ENCODE measurements at regions not wholly inside any gene's neighbourhood (a gene's known extent, or its start where the extent isn't known, plus 50 kb on each side); places are given as distances from the start of the nearest gene placed in this dataset.
A peak's percentile ranks its signal among the peaks of the same experiment; 100 is the strongest.

DNA sequence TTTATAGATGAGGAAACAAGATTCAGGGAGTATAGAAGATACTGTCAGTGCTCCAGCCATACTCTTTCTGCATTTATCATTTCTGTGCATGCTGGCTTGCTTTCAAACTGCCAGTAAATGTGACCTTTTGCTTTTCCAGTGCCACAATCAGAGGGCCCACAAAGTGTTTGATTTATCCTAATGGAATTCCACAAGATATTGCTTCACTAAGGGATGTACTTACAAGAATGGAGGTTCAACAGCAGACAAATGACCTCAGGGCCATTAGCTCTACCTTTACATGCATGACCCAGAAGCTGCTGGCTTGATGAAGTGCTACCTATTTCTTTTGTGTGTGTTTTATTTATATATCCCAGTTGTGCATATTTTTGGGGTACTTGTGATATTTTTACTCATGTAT is 171.5 kb upstream of the GRIK2 start:
- ChIA-PET CTCF (no interaction called here), POLR2A (no interaction called here)
- H3K4me1 Mint-ChIP-seq (ENCODE audit: insufficient read depth, unreplicated experiment) = no peaks in the 10 kb centered on the region
- no peak for DNase-seq (ENCODE audit: unreplicated experiment)
- TF ChIP-seq, protein P1, sequence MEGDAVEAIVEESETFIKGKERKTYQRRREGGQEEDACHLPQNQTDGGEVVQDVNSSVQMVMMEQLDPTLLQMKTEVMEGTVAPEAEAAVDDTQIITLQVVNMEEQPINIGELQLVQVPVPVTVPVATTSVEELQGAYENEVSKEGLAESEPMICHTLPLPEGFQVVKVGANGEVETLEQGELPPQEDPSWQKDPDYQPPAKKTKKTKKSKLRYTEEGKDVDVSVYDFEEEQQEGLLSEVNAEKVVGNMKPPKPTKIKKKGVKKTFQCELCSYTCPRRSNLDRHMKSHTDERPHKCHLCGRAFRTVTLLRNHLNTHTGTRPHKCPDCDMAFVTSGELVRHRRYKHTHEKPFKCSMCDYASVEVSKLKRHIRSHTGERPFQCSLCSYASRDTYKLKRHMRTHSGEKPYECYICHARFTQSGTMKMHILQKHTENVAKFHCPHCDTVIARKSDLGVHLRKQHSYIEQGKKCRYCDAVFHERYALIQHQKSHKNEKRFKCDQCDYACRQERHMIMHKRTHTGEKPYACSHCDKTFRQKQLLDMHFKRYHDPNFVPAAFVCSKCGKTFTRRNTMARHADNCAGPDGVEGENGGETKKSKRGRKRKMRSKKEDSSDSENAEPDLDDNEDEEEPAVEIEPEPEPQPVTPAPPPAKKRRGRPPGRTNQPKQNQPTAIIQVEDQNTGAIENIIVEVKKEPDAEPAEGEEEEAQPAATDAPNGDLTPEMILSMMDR (IDR thresholded peaks at IDR 0.05; ENCODE audit: unreplicated experiment) = no peak
- no TSS peak for BruUV-seq (replicated peaks)
- H3K4me3 Mint-ChIP-seq (ENCODE audit: unreplicated experiment) = no peak overlapping the region
- intact Hi-C loops (cut with micrococcal nuclease) = no loop called here
- no peaks in the 10 kb centered on the region for H3K36me3 Mint-ChIP-seq (ENCODE audit: insufficient read depth, unreplicated experiment)
- peaks cover 8% of the 10 kb centered on the region for H3K9me3 Mint-ChIP-seq (ENCODE audit: unreplicated experiment)
- H3K27me3 Mint-ChIP-seq (ENCODE audit: insufficient read depth, unreplicated experiment) = no peaks in the 10 kb centered on the region
- H3K27ac Mint-ChIP-seq (ENCODE audit: low read depth, unreplicated experiment) = no peak overlapping the region

DNA sequence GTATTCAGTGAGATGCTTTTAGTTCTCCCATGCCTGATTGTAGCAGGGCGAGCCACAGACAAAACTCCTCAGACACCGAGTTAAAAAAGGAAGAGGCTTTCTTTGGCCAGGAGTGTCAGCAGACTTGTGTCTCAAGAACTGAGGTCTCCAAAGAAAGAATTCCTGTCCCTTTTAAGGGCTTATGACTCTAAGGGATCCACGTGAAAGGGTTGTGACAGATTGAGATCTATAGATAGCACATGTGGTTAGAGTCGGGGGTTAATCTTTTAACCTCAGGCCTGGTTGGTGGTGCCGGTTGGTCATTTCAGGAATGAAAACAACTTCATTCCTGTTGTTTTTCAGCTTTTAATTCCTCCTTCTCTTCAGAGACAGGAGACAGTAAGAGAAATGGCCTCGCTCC is 168.8 kb upstream of the GRIK2 start:
- intact Hi-C loops (cut with micrococcal nuclease) = no loop called here
- H3K36me3 Mint-ChIP-seq (ENCODE audit: insufficient read depth, unreplicated experiment) = no peaks in the 10 kb centered on the region
- H3K4me3 Mint-ChIP-seq (ENCODE audit: unreplicated experiment) = no peak overlapping the region
- peaks cover 8% of the 10 kb centered on the region for H3K9me3 Mint-ChIP-seq (ENCODE audit: unreplicated experiment)
- ChIA-PET CTCF (interaction anchor here (0.5 kb wide), 1 partner anchor 19 kb away, joined by 3 read pairs; no protein-coding TSS in a partner anchor), POLR2A (no interaction called here)
- no peak for DNase-seq (ENCODE audit: unreplicated experiment)
- H3K4me1 Mint-ChIP-seq (ENCODE audit: insufficient read depth, unreplicated experiment) = no peaks in the 10 kb centered on the region
- H3K27ac Mint-ChIP-seq (ENCODE audit: low read depth, unreplicated experiment) = no peak overlapping the region
- TF ChIP-seq, protein P1 (IDR thresholded peaks at IDR 0.05; ENCODE audit: unreplicated experiment) = no peak
- no peaks in the 10 kb centered on the region for H3K27me3 Mint-ChIP-seq (ENCODE audit: insufficient read depth, unreplicated experiment)
- BruUV-seq (replicated peaks) = no TSS peak

DNA sequence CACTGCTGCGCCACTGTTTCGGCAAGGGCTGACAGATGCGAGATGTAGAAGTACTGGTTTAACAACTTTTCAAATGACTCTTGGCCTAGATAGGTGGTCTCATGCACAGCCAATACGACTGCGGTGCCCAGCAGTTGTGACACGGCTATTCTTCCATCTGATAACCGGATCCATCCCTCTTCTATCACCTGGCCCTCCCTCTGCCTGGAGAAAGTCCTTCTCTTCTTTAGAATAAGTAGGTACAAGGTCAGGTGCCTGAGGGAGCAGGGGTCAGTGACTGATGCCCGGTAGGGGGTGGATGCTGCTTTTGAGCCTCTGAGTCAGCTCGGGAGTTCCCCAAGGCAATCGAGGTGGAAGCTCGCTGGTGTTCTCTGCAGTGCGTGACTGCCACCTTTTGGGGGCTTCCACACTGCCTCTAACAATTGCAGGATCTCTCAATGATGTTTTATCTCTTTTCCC is 166.8 kb upstream of the GRIK2 start:
- H3K9me3 Mint-ChIP-seq (ENCODE audit: unreplicated experiment) = peaks cover 8% of the 10 kb centered on the region
- no TSS peak for BruUV-seq (replicated peaks)
- TF ChIP-seq, protein P1 (IDR thresholded peaks at IDR 0.05; ENCODE audit: unreplicated experiment) = no peak
- no peaks in the 10 kb centered on the region for H3K36me3 Mint-ChIP-seq (ENCODE audit: insufficient read depth, unreplicated experiment)
- H3K27ac Mint-ChIP-seq (ENCODE audit: low read depth, unreplicated experiment) = no peak overlapping the region
- ChIA-PET POLR2A (no interaction called here), CTCF (no interaction called here)
- peak; percentile 62 for DNase-seq (ENCODE audit: unreplicated experiment)
- no peak overlapping the region for H3K4me3 Mint-ChIP-seq (ENCODE audit: unreplicated experiment)
- intact Hi-C loops (cut with micrococcal nuclease) = no loop called here
- no peaks in the 10 kb centered on the region for H3K4me1 Mint-ChIP-seq (ENCODE audit: insufficient read depth, unreplicated experiment)
- H3K27me3 Mint-ChIP-seq (ENCODE audit: insufficient read depth, unreplicated experiment) = no peaks in the 10 kb centered on the region

DNA sequence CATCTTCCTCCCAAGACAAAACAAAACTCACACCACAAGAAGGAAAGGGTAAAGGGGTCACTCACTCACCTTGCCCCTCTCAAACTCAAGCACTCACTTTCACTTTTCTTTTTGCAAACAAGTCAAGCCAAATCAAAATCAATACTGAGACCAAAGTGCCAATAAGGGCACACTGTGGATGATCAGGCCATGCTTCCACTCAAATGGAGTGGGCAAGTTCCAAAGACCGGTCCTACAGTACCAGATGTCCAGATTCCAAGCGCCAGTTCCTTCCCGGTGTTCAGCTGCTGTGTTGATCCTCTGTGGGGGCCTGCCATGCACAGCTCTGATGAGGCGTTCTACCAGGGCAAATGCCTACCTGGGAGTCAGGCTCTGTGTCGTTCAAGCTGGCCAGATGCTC is 162.6 kb upstream of the GRIK2 start:
- BruUV-seq (replicated peaks) = no TSS peak
- intact Hi-C loops (cut with micrococcal nuclease) = no loop called here
- ChIA-PET POLR2A (no interaction called here), CTCF (no interaction called here)
- H3K27ac Mint-ChIP-seq (ENCODE audit: low read depth, unreplicated experiment) = no peak overlapping the region
- no peaks in the 10 kb centered on the region for H3K27me3 Mint-ChIP-seq (ENCODE audit: insufficient read depth, unreplicated experiment)
- H3K36me3 Mint-ChIP-seq (ENCODE audit: insufficient read depth, unreplicated experiment) = no peaks in the 10 kb centered on the region
- TF ChIP-seq, protein P1 (IDR thresholded peaks at IDR 0.05; ENCODE audit: unreplicated experiment) = no peak
- H3K9me3 Mint-ChIP-seq (ENCODE audit: unreplicated experiment) = no peaks in the 10 kb centered on the region
- DNase-seq (ENCODE audit: unreplicated experiment) = no peak
- H3K4me1 Mint-ChIP-seq (ENCODE audit: insufficient read depth, unreplicated experiment) = no peaks in the 10 kb centered on the region
- no peak overlapping the region for H3K4me3 Mint-ChIP-seq (ENCODE audit: unreplicated experiment)
